ENCODE measurements at regions not wholly inside any gene's neighbourhood (a gene's known extent, or its start where the extent isn't known, plus 50 kb on each side); places are given as distances from the start of the nearest gene placed in this dataset.

GRCh38 chr4:31009926-31010325 is 289.8 kb downstream of the PCDH7 start:
- Histone ChIP-seq H2BK120ac (replicated peaks; ENCODE audit: low read depth, low read length) (no peak overlapping the region), H3K23ac (ENCODE audit: insufficient read length) (no peak overlapping the region), H2BK12ac (ENCODE audit: low read depth, low read length) (no peak overlapping the region), H3K56ac (replicated peaks; ENCODE audit: insufficient read length, low read depth, low read length) (no peak overlapping the region), H2AFZ (ENCODE audit: low read length) (no peak overlapping the region), H3K14ac (ENCODE audit: insufficient read length) (no peak overlapping the region), H2BK20ac (ENCODE audit: low read length) (no peak overlapping the region), H3K4me2 (ENCODE audit: insufficient read depth in 1 of 2, low read depth in 2 of 2, low read length in 2 of 2) (no peak overlapping the region), H2AK5ac (ENCODE audit: low read depth, low read length) (no peak overlapping the region), H3K4me1 (replicated peaks in 1 of 4; ENCODE audit: control insufficient read depth in 3 of 4, insufficient read depth in 4 of 4, low read length in 3 of 4) (no peaks in the 10 kb centered on the region), H2BK15ac (ENCODE audit: low read length) (no peak overlapping the region), H3K36me3 (ENCODE audit: control insufficient read depth in 2 of 4, insufficient read depth in 4 of 4, low read length in 3 of 4) (no peaks in the 10 kb centered on the region), H3K9me3 (ENCODE audit: insufficient read depth in 2 of 2, low read depth in 1 of 2, low read length in 1 of 2) (no peaks in the 10 kb centered on the region), H3K27me3 (replicated peaks in 1 of 4; ENCODE audit: control insufficient read depth in 3 of 4, extremely low read depth in 1 of 4, insufficient read depth in 3 of 4, low read length in 3 of 4) (no peaks in the 10 kb centered on the region), H3K18ac (ENCODE audit: extremely low read depth, low read length) (no peak overlapping the region), H3K79me1 (ENCODE audit: low read depth, low read length) (no peaks in the 10 kb centered on the region), H4K91ac (replicated peaks; ENCODE audit: insufficient read length, low read length) (no peak overlapping the region), H3K9ac (replicated peaks in 1 of 4; ENCODE audit: extremely low read depth in 1 of 4, low read depth in 3 of 4, low read length in 3 of 4) (no peak overlapping the region), H4K20me1 (replicated peaks in 1 of 2; ENCODE audit: control insufficient read depth in 1 of 2, insufficient read depth in 2 of 2, low read length in 2 of 2) (no peaks in the 10 kb centered on the region), H4K5ac (ENCODE audit: insufficient read length, low read depth, low read length) (no peak overlapping the region), H3K23me2 (ENCODE audit: low read depth, low read length) (no peaks in the 10 kb centered on the region), H3K79me2 (ENCODE audit: control insufficient read depth in 1 of 2, insufficient read depth in 2 of 2, low read length in 2 of 2) (no peaks in the 10 kb centered on the region), H2BK5ac (ENCODE audit: low read depth, low read length) (no peak overlapping the region), H3K4me3 (ENCODE audit: extremely low read depth in 1 of 4, insufficient read depth in 2 of 4, low read depth in 3 of 4, low read length in 4 of 4) (no peak overlapping the region), H3K27ac (ENCODE audit: low read depth, low read length) (no peak overlapping the region), H4K8ac (ENCODE audit: extremely low read depth, insufficient read depth, low read length) (no peak overlapping the region), H3K4ac (replicated peaks; ENCODE audit: insufficient read length, low read depth, low read length) (no peak overlapping the region)
- ChIA-PET POLR2A (ENCODE audit: partially characterized antibody) (no interaction called here), CTCF (ENCODE audit: partially characterized antibody) (interaction anchor here (1.3 kb wide), 1 partner anchor 295 kb away, joined by 3 read pairs; no protein-coding TSS in a partner anchor)
- no peak for TF ChIP-seq EZH2 (IDR thresholded peaks at IDR 0.05; ENCODE audit: low read depth, low read length, severe bottlenecking)
- FAIRE-seq (no peak), DNase-seq (ENCODE audit: low read depth in 1 of 2, low spot score in 2 of 2) (no peak)
